ENCODE measurements at regions not wholly inside any gene's neighbourhood (a gene's known extent, or its start where the extent isn't known, plus 50 kb on each side); places are given as distances from the start of the nearest gene placed in this dataset.

DNA sequence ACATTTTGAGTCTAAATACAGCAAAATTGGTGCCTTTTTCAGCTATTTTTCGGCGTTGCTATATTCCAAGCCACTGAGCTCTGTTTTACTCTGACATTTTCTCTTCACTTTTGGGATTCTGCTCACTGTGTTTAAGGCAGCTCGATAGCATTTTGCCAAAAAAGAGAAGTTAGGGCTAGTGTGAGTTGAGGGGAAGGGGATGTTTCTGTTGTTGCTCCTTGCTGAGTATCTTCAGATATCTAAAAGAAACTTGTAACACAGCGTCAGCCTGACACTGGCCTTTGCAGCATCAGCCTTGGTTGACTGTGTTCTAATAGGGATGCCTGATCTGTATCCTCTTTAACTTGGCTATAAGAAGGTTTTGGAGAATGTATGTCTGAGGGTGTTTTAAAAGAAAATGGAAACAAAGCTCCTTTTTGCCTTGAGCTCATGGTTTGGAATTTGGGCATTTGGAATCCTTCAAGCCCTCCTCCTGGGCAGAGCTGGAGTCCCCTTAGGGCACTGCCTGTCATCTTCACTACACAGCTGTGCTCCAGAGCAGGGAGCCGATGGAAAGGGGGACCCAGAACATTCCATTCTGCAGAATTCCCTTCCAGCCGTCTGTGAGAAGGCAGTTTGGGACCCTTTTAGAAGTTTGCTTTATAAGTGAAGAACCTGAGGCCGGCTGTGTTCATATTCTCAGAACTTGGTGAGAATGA, 63.0 kb downstream of the EXOSC2 start:
- TF ChIP-seq CTCF (conservative IDR thresholded peaks at IDR 0.05 in 1 of 2, IDR thresholded peaks at IDR 0.05 in 1 of 2; ENCODE audit: extremely low read depth in 1 of 2, insufficient read depth in 1 of 2, low read depth in 1 of 2, low read length in 2 of 2) (no peak), EZH2 (IDR thresholded peaks at IDR 0.05; ENCODE audit: borderline replicate concordance, low read length) (no peak)
